ENCODE measurements at regions not wholly inside any gene's neighbourhood (a gene's known extent, or its start where the extent isn't known, plus 50 kb on each side); places are given as distances from the start of the nearest gene placed in this dataset.
"Not testable (repeated sequence)": the region's sequence is repeated elsewhere in the genome, so short reads cannot be mapped to it uniquely, and the experiment has no call there.

DNA sequence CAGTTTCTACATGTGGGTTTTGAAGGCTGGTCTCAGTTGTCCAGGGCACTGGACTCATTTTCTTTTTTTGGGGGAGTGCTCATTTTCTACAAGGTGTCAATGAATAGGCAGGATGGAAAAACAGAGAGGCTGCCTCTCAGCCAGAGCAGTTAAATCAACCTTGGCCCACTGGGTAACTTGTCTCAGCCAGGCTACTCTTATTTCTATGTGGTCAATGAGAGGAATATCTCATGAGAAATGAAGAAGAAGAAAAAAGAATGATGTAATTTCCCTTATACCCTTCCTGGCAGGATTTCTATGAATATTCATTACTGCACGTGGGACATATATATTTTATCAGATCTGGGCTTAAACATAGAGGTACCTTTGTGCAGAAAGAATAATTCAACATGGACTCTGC, 155.2 kb upstream of the E2F7 start:
- no peak for DNase-seq (ENCODE audit: low read depth in 2 of 2)

DNA sequence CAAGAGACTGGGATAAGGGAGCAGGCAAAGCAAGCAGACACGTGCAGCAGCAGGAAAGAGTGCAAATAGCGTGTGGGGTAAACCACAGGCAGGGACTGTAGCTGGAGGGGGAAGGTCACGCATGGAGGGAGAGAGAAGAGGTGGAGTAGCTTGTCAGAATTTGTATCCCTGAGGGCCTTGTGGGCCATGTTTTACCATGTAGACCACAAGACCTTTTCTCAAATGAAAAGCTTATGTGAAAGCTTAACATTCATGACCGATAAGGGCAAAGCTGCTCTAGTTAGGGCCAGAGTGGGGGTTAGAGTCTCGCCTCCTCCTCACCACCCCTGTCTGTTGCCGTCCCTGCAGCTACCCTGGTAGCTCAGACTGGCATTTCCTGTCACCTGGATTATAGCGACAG, 152.9 kb upstream of the E2F7 start:
- no peak for DNase-seq (ENCODE audit: low read depth in 2 of 2)

DNA sequence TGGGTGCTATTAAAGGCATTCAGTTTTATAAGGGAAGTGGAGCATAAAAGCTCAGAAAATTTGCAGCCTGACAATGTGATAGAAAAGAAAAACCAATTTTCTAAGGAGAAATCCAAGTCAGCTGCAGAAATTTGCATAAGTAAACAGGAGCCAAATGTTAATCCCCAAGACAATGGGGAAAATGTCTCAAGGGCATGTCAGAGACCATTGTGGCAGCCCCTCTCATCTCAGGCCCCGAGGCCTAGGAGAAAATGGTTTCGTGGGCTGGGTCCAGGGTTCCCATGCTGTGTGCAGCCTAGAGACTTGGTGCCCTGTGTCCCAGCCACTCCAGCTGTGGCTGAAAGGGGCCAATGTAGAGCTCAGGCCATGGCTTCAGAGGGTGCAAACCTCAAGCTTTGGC, 150.8 kb upstream of the E2F7 start:
- DNase-seq (ENCODE audit: low read depth in 2 of 2), result not testable (repeated sequence)

DNA sequence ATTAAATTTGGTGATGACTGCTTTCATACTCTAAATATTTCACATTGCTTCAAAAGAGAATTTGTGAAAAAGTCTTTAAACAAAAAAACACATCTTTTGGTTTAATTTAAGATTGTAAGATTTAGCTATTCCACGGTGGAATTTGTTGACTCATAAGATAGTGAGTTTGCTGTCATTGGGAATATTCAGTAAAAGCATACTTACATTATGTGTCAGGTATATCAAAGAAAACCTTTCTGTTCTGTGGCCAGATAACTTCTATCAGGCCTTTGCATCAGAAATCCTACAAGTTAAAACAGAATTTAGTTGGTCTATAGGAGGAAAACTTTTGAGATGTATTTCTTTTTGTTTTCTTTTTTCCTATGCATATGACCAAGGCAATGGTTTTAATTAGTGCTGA, 148.8 kb upstream of the E2F7 start:
- peak; percentile 69 to 78 for DNase-seq (ENCODE audit: low read depth in 2 of 2)

- DNase-seq (ENCODE audit: low read depth in 2 of 2), result no peak
Measured at GRCh38 chr12:77213319-77213718, 147.9 kb upstream of the E2F7 start.

GRCh38 chr12:77210724-77211123, 145.4 kb upstream of the E2F7 start:
- no peak for DNase-seq (ENCODE audit: low read depth in 2 of 2)

GRCh38 chr12:77204083-77204482, 138.7 kb upstream of the E2F7 start:
- no peak for DNase-seq (ENCODE audit: low read depth in 2 of 2)

GRCh38 chr12:77202457-77203060, 137.2 kb upstream of the E2F7 start:
- DNase-seq (ENCODE audit: low read depth in 2 of 2), result no peak

- DNase-seq (ENCODE audit: low read depth in 2 of 2), result peak; percentile 92 to 93
Measured at GRCh38 chr12:77189901-77190416, 124.6 kb upstream of the E2F7 start.

GRCh38 chr12:77189458-77189857, 124.1 kb upstream of the E2F7 start:
- peak; percentile 85 to 88 for DNase-seq (ENCODE audit: low read depth in 2 of 2)

- DNase-seq (ENCODE audit: low read depth in 2 of 2), result no peak
Measured at GRCh38 chr12:77179515-77179914, 114.1 kb upstream of the E2F7 start.

GRCh38 chr12:77167801-77168200, 102.4 kb upstream of the E2F7 start:
- DNase-seq (ENCODE audit: low read depth in 2 of 2), result no peak

GRCh38 chr12:77166696-77167095, 101.3 kb upstream of the E2F7 start:
- DNase-seq (ENCODE audit: low read depth in 2 of 2), result no peak

DNA sequence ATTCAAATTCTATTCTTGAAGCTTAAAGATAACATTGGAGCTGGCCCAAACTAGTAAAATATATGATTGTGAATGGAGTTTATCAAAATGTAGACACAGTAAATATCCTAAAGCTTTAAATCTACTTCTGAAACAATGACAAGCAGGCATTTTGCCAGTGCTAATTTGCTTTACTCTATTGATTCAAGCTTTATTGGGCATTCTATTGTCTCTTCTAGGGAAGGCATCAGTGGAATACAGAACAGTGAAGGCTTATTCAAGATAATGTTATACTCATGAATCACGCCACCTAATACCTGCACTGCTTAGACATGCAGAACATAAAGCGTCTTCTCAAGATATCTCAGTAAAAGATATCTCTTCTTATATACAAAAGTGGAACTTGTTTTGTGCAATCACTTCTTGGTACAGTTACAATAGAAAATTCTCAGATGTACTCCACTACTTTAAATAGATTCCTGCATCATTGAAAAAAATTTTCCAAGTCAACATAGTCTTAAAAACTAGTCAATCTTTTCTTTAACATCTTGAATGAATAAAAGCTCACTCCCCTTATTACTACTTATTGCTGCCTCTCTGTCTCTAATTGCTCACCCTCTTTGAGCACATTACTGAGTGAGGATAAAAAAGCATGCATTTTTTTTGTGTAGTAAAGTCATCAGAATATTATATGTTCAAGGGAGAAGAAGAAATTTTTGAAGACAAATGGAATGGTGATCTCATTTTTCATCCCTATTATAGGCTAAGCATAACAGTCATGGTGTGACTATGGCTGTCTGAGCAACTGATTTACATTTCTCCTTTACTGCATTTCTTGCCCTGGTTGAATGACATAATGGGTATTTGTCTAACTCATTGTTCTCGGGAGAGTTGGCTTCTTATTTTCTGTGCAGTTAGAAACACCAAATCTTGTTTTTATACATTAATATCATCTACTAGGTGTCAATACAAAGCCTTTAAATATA, 98.0 kb upstream of the E2F7 start:
- DNase-seq (ENCODE audit: low read depth in 2 of 2), result no peak

DNA sequence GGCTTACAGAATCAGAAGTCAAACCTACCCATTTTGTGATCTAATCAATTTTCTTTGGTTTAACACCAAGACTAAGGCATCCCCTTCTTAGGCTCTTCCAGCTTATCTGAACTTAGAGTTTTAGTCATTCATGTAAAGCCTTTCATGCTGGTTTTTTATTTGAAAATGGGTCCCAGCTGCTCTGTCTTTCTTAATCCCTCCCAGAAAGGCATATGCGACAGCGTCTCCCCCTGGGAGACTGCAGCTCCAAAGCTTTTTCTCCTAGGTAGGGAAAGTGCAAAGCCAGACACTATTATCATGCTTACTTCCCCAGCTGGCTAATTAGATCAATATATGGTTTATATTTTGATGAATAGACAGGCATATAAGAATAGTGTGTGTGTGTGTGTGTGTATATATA, 96.6 kb upstream of the E2F7 start:
- DNase-seq (ENCODE audit: low read depth in 2 of 2), result no peak

- DNase-seq (ENCODE audit: low read depth in 2 of 2), result no peak
Measured at GRCh38 chr12:77160931-77161330, 95.6 kb upstream of the E2F7 start.

- no peak for DNase-seq (ENCODE audit: low read depth in 2 of 2)
Measured at GRCh38 chr12:77153706-77154105, 88.3 kb upstream of the E2F7 start.

DNA sequence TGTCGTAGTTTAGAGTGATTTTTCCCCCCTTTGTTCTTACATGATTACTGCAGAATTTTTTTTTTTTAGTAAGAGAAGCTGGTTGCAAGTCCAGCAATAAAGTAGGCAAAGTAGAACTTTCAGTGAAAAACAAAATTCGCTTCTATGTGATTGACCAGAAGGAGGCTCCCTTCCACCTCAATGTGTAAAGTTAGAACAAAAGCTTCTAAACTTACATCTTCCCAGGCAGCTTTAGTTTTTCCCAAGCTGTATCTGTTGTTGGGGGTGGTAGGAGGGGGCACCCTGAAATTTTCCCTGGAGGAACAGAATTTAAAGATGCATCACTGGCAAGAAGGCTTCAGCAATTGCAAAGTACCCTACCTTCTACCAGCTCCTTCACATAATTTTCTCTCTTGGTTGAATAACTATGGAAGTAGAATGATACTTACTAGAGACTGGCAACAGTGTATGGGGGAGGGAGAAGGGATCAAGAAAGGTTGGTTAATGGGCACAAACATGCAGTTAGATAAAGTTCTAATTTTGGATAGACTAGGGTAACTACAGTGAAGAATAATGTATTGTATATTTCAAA, 87.3 kb upstream of the E2F7 start:
- peak in 1 of 2 experiments; percentile 23 for DNase-seq (ENCODE audit: low read depth in 2 of 2)

DNA sequence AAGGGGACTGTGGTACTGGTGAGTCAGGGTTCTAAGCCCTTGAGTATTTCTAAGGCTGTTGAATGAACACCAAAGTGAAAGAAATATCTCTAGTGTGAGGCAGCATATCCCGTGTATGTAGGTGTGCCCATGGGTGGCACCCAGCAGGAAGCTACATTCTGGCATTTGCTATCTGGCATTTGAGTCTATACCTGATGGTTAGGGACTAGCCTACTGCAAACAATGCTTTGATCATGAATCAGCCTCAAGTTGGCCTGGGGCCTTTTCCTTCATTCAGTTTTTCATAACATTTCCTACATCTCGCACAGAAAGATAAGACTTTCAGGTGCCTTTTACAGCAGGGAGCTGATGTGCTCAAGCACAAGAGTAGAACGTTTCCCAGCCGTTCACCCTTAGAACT, 85.7 kb upstream of the E2F7 start:
- DNase-seq (ENCODE audit: low read depth in 2 of 2), result no peak

DNA sequence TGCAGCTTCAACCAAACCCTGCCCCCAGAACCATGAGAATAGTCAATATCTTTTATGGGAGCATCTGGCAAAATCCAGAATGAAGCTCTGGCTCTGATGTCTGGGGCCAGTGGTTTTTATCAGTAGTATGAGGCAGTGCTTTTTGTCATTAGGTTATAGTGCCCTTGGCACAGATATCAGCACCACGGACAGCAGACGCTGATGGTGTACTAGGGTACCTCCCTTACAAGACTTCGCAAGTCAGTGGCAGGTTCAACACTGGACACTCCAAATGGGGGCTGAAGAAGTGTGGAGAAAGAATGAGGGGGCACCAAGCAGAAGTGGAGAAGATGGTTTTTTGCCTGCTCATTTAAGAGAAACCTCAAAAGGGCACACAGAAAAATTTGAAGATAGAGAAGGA, 68.2 kb upstream of the E2F7 start:
- no peak for DNase-seq (ENCODE audit: low read depth in 2 of 2)

- DNase-seq (ENCODE audit: low read depth in 2 of 2), result no peak
Measured at GRCh38 chr12:77131977-77132490, 66.7 kb upstream of the E2F7 start.

DNA sequence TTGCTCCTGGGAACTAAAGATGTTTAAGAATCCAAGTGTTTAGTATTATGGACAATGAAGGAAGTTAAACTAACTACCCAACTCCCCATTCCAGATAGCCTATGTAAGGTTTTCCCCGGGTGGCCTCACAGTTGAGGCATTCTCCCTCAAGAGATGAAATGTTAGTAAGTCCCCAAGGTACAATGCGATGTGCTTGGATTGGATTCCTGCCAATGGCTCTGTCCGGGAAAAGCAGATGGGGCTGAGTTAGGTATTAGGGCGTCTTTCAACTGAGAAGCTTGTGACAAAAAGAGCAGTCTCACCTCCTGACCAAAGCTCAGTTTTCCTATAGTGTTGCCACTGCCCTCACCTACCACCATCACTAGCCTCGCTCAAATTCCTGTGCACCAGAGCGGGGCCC, 64.8 kb upstream of the E2F7 start:
- peak in 1 of 2 experiments; percentile 20 for DNase-seq (ENCODE audit: low read depth in 2 of 2)
